SW480 (cell line): ENCODE measurements at regions not wholly inside any gene's neighbourhood (a gene's known extent, or its start where the extent isn't known, plus 50 kb on each side); places are given as distances from the start of the nearest gene placed in this dataset.

Source experiments
- DNase-seq: peaks from one replicate; pipeline ENCODE4 v3.0.0-alpha.2; 2016; ENCODE audit warnings: low spot score

GRCh38 chr6:71481011-71481410, 192.4 kb downstream of the OGFRL1 start:
- DNase-seq: no peak

GRCh38 chr6:71481801-71482200, 193.2 kb downstream of the OGFRL1 start:
- no peak for DNase-seq

- DNase-seq: no peak
Observed at GRCh38 chr6:71482742-71483141, 194.1 kb downstream of the OGFRL1 start.

- DNase-seq: no peak
Observed at GRCh38 chr6:71486461-71486860, 197.8 kb downstream of the OGFRL1 start.

- DNase-seq: no peak
Observed at GRCh38 chr6:71488186-71488585, 199.6 kb downstream of the OGFRL1 start.

GRCh38 chr6:71489736-71490135, 201.1 kb downstream of the OGFRL1 start:
- peak; percentile 17 for DNase-seq

- DNase-seq: no peak
Observed at GRCh38 chr6:71490876-71491275, 202.3 kb downstream of the OGFRL1 start.

GRCh38 chr6:71491844-71492243, 203.2 kb downstream of the OGFRL1 start:
- DNase-seq: no peak

GRCh38 chr6:71492668-71493067, 204.1 kb downstream of the OGFRL1 start:
- no peak for DNase-seq

GRCh38 chr6:71496018-71496721, 207.6 kb downstream of the OGFRL1 start:
- DNase-seq: no peak

- DNase-seq: no peak
Observed at GRCh38 chr6:71496722-71497033, 208.1 kb downstream of the OGFRL1 start.

GRCh38 chr6:71498638-71499037, 210.0 kb downstream of the OGFRL1 start:
- no peak for DNase-seq

- no peak for DNase-seq
Observed at GRCh38 chr6:71499667-71500066, 211.1 kb downstream of the OGFRL1 start.

- DNase-seq: no peak
Observed at GRCh38 chr6:71502168-71502567, 213.6 kb downstream of the OGFRL1 start.

GRCh38 chr6:71502956-71503355, 214.3 kb downstream of the OGFRL1 start:
- DNase-seq: no peak

- DNase-seq: no peak
Observed at GRCh38 chr6:71507183-71507582, 218.6 kb downstream of the OGFRL1 start.

- no peak for DNase-seq
Observed at GRCh38 chr6:71509191-71510005, 220.8 kb downstream of the OGFRL1 start.

- DNase-seq: peak; percentile 7
Observed at GRCh38 chr6:71510057-71510713, 221.6 kb downstream of the OGFRL1 start.

GRCh38 chr6:71510856-71511255, 222.2 kb downstream of the OGFRL1 start:
- DNase-seq: no peak

GRCh38 chr6:71512256-71512655, 223.6 kb downstream of the OGFRL1 start:
- DNase-seq: no peak

GRCh38 chr6:71513036-71513435, 224.4 kb downstream of the OGFRL1 start:
- DNase-seq: no peak

- DNase-seq: no peak
Observed at GRCh38 chr6:71523548-71523947, 234.9 kb downstream of the OGFRL1 start.

- DNase-seq: no peak
Observed at GRCh38 chr6:71524201-71524600, 235.6 kb downstream of the OGFRL1 start.
